HFF-Myc (cell line): ENCODE measurements at regions not wholly inside any gene's neighbourhood (a gene's known extent, or its start where the extent isn't known, plus 50 kb on each side); places are given as distances from the start of the nearest gene placed in this dataset.
A peak's percentile ranks its signal among the peaks of the same experiment; 100 is the strongest.
"Not testable (repeated sequence)": the region's sequence is repeated elsewhere in the genome, so short reads cannot be mapped to it uniquely, and the experiment has no call there.

ENCODE experiments used
- DNase-seq: peaks from one replicate; pipeline ENCODE4 v3.0.0-alpha.2; 2011; ENCODE audit warnings: low read depth; ENCODE audit errors: extremely low read depth
- H3K4me3 ChIP-seq: replicated peaks from 2 replicates; pipeline ENCODE4 v1.5.1; 2011; ENCODE audit warnings: low read depth, mild to moderate bottlenecking, control low read depth, low read length
- CTCF ChIP-seq: IDR thresholded peaks from 2 replicates; pipeline ENCODE4 v1.5.1; 2012; ENCODE audit warnings: mild to moderate bottlenecking, low read depth, low read length, control low read depth; ENCODE audit errors: missing control alignments

GRCh38 chr4:173609158-173609557, 79.1 kb upstream of the HAND2 start:
- no peak overlapping the region for H3K4me3 ChIP-seq
- TF ChIP-seq CTCF: no peak
- DNase-seq: no peak

- not testable (repeated sequence) for H3K4me3 ChIP-seq, DNase-seq
Measured at GRCh38 chr4:173608632-173609031, 78.6 kb upstream of the HAND2 start.

GRCh38 chr4:173591760-173592159, 61.7 kb upstream of the HAND2 start:
- no peak overlapping the region for H3K4me3 ChIP-seq
- peak; percentile 6 for TF ChIP-seq CTCF
- no peak for DNase-seq

GRCh38 chr4:173590697-173591096, 60.7 kb upstream of the HAND2 start:
- no peak for DNase-seq

GRCh38 chr4:173585876-173586572, 56.0 kb upstream of the HAND2 start:
- no peak for TF ChIP-seq CTCF
- H3K4me3 ChIP-seq: no peak overlapping the region
- no peak for DNase-seq

More at GRCh38 chr4:173590697-173591096, 60.7 kb upstream of the HAND2 start:
- no peak overlapping the region for H3K4me3 ChIP-seq
- no peak for TF ChIP-seq CTCF

- no peak overlapping the region for H3K4me3 ChIP-seq
- no peak for TF ChIP-seq CTCF
- DNase-seq: no peak
Measured at GRCh38 chr4:173584506-173584905, 54.5 kb upstream of the HAND2 start.
